GM20000 (cell line): ENCODE measurements at regions not wholly inside any gene's neighbourhood (a gene's known extent, or its start where the extent isn't known, plus 50 kb on each side); places are given as distances from the start of the nearest gene placed in this dataset.

Experiments used
- DNase-seq: peaks from one replicate; pipeline ENCODE4 v3.0.0; 2012; ENCODE audit warnings: low spot score
- CTCF ChIP-seq: IDR thresholded peaks from 2 replicates; pipeline ENCODE4 v1.5.1; 2012; ENCODE audit warnings: mild to moderate bottlenecking, control low read depth; ENCODE audit errors: extremely low read depth, missing control alignments

- DNase-seq, result no peak
- TF ChIP-seq CTCF, result no peak
Observed at GRCh38 chr2:14760169-14760568, 127.7 kb downstream of the LRATD1 start.

GRCh38 chr2:14761118-14761517, 128.6 kb downstream of the LRATD1 start:
- no peak for DNase-seq
- TF ChIP-seq CTCF, result no peak

GRCh38 chr2:14773696-14774095, 141.2 kb downstream of the LRATD1 start:
- TF ChIP-seq CTCF, result no peak
- DNase-seq, result no peak

- no peak for DNase-seq
- TF ChIP-seq CTCF, result no peak
Observed at GRCh38 chr2:14774436-14774968, 142.0 kb downstream of the LRATD1 start.

DNA sequence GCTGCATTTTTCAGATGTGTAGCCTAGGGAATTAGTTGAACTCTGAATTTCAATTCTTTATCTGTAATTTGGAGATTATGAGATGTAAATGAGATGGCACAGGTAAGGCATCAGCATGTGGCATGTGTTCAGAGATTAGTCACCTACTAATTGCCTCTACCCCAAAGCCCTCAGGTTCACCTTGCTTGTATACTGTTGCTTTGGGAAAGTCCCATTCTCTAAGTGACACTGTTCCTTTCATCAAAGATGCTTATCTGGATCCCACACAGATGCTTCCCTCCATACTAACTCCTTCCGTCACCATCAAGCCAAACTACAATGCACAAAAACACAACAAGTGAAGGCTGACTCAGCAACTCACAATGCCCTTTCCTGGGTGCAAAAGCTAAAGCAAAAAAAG, 143.7 kb downstream of the LRATD1 start:
- DNase-seq, result no peak
- TF ChIP-seq CTCF, result no peak

GRCh38 chr2:14778015-14778414, 145.5 kb downstream of the LRATD1 start:
- no peak for TF ChIP-seq CTCF
- DNase-seq, result no peak

DNA sequence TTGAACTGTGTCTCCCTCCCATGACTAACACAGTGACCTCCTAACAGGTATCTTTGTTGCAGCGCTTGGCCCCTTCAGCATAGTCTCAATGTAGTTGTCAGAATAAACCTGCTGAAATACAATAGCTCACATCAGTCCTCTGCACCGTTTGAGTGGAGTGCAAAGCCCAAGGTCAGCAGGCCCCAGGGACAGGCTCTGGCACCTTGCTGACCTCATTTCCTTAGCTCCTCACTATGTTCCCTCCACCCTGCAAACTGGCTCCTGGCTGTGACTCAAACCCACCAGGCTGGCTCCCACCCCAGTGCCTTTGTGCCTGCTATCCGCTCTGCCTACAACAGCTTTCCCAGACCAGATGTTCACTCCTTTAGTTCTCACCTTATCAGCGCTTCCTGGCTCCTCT, 146.7 kb downstream of the LRATD1 start:
- TF ChIP-seq CTCF, result no peak
- DNase-seq, result no peak
